ENCODE measurements at regions not wholly inside any gene's neighbourhood (a gene's known extent, or its start where the extent isn't known, plus 50 kb on each side); places are given as distances from the start of the nearest gene placed in this dataset.

GRCh38 chr4:26076896-26077295 lies 162.9 kb downstream of the SMIM20 start:
- no peak for TF ChIP-seq POLR2A (IDR thresholded peaks at IDR 0.05)
- TF ChIP-seq, protein P1, sequence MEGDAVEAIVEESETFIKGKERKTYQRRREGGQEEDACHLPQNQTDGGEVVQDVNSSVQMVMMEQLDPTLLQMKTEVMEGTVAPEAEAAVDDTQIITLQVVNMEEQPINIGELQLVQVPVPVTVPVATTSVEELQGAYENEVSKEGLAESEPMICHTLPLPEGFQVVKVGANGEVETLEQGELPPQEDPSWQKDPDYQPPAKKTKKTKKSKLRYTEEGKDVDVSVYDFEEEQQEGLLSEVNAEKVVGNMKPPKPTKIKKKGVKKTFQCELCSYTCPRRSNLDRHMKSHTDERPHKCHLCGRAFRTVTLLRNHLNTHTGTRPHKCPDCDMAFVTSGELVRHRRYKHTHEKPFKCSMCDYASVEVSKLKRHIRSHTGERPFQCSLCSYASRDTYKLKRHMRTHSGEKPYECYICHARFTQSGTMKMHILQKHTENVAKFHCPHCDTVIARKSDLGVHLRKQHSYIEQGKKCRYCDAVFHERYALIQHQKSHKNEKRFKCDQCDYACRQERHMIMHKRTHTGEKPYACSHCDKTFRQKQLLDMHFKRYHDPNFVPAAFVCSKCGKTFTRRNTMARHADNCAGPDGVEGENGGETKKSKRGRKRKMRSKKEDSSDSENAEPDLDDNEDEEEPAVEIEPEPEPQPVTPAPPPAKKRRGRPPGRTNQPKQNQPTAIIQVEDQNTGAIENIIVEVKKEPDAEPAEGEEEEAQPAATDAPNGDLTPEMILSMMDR (IDR thresholded peaks at IDR 0.05), result no peak
- H3K36me3 ChIP-seq (replicated peaks in 1 of 2), result no peaks in the 10 kb centered on the region
- WGBS, 4 donors, result 69 to 78% (median 74%) methylated on average over 4 of the region's 4 CpGs
- intact Hi-C loops (cut with DNase I), result no loop called here
- no peaks in the 10 kb centered on the region for H3K27me3 ChIP-seq
- DNase-seq, result no peak
- peaks cover 0 to 12% of the 10 kb centered on the region in 2 donors for H3K4me1 ChIP-seq (replicated peaks in 1 of 2)
- H3K9me3 ChIP-seq (replicated peaks in 1 of 3), result no peaks in the 10 kb centered on the region
- peak overlapping the region in 2 of 5 donors; percentile 26 to 60 for H3K27ac ChIP-seq
- H3K4me3 ChIP-seq, result no peak overlapping the region

GRCh38 chr4:26077756-26078155 lies 163.7 kb downstream of the SMIM20 start:
- intact Hi-C loops (cut with DNase I), result no loop called here

GRCh38 chr4:26080870-26081628 lies 167.0 kb downstream of the SMIM20 start:
- Histone ChIP-seq H3K36me3 (replicated peaks in 1 of 2) (no peaks in the 10 kb centered on the region), H3K4me3 (no peak overlapping the region), H3K4me1 (replicated peaks in 1 of 2) (peaks cover 0 to 16% of the 10 kb centered on the region in 2 donors), H3K27me3 (peaks cover 6% of the 10 kb centered on the region), H3K27ac (no peak overlapping the region), H3K9me3 (replicated peaks in 1 of 3) (no peaks in the 10 kb centered on the region)
- intact Hi-C loops (cut with DNase I), result loop anchor here (10.0 kb wide), 3 partner anchors 234 to 334 kb away; no protein-coding TSS in a partner anchor
- WGBS, 4 donors, result 58 to 66% (median 62%) methylated on average over 13 to 14 of the region's 14 CpGs
- TF ChIP-seq POLR2A (IDR thresholded peaks at IDR 0.05), result no peak
- TF ChIP-seq, protein P1 (IDR thresholded peaks at IDR 0.05), result no peak
- peak in 1 of 7 donors; percentile 15 for DNase-seq

More at GRCh38 chr4:26077756-26078155, 163.7 kb downstream of the SMIM20 start:
- Histone ChIP-seq H3K9me3 (replicated peaks in 1 of 3) (no peaks in the 10 kb centered on the region), H3K27me3 (peaks cover 6% of the 10 kb centered on the region), H3K4me1 (replicated peaks in 1 of 2) (peaks cover 0 to 20% of the 10 kb centered on the region in 2 donors), H3K4me3 (no peak overlapping the region), H3K27ac (no peak overlapping the region), H3K36me3 (replicated peaks in 1 of 2) (no peaks in the 10 kb centered on the region)
- no peak for DNase-seq
- no peak for TF ChIP-seq POLR2A (IDR thresholded peaks at IDR 0.05)
- TF ChIP-seq, protein P1 (IDR thresholded peaks at IDR 0.05), result no peak
- 78 to 85% (median 82%) methylated on average over 3 of the region's 3 CpGs for WGBS, 4 donors

- H3K36me3 ChIP-seq (replicated peaks in 1 of 2), result no peaks in the 10 kb centered on the region
- TF ChIP-seq, protein P1 (IDR thresholded peaks at IDR 0.05), result peak; percentile 48 to 70 (median 62)
- TF ChIP-seq POLR2A (IDR thresholded peaks at IDR 0.05), result no peak
Measured at GRCh38 chr4:26081795-26082498, 167.9 kb downstream of the SMIM20 start.

More at GRCh38 chr4:26081795-26082498, 167.9 kb downstream of the SMIM20 start:
- no peaks in the 10 kb centered on the region for H3K9me3 ChIP-seq (replicated peaks in 1 of 3)
- H3K27me3 ChIP-seq, result peaks cover 6% of the 10 kb centered on the region
- intact Hi-C loops (cut with DNase I), result loop anchor here (10.0 kb wide), 3 partner anchors 233 to 333 kb away; no protein-coding TSS in a partner anchor
- WGBS, 4 donors, result 44 to 50% (median 47%) methylated on average over 6 of the region's 6 CpGs
- peaks cover 0 to 16% of the 10 kb centered on the region in 2 donors for H3K4me1 ChIP-seq (replicated peaks in 1 of 2)
- no peak for DNase-seq
- H3K4me3 ChIP-seq, result no peak overlapping the region
- H3K27ac ChIP-seq, result no peak overlapping the region
